ENCODE measurements at regions not wholly inside any gene's neighbourhood (a gene's known extent, or its start where the extent isn't known, plus 50 kb on each side); places are given as distances from the start of the nearest gene placed in this dataset.
"Not testable (repeated sequence)": the region's sequence is repeated elsewhere in the genome, so short reads cannot be mapped to it uniquely, and the experiment has no call there.

DNA sequence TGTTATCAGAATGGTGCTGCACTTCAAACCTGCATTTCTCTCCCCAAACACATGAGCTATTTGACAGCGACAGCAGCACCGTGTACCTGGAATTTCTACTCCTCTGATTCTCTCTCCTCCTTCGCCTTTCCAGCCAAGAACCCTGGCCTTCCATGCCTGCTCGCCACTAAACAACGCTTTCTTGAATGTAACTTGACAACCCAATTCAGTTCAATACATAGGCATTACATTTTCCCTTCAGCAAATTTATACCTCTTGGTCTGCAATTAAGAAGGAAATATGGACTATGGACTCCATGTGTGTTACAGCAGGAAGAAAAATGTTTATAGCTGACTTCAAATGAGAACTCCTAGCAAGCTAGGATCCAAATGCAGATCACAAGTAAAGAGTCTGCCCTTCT, 162.6 kb upstream of the AUTS2 start:
- DNase-seq, result no peak

- no peak for DNase-seq
These were observed 161.3 kb upstream of the AUTS2 start for GRCh38 chr7:69436946-69437345.

- DNase-seq, result no peak
These were observed 159.5 kb upstream of the AUTS2 start for GRCh38 chr7:69438584-69439412.

DNA sequence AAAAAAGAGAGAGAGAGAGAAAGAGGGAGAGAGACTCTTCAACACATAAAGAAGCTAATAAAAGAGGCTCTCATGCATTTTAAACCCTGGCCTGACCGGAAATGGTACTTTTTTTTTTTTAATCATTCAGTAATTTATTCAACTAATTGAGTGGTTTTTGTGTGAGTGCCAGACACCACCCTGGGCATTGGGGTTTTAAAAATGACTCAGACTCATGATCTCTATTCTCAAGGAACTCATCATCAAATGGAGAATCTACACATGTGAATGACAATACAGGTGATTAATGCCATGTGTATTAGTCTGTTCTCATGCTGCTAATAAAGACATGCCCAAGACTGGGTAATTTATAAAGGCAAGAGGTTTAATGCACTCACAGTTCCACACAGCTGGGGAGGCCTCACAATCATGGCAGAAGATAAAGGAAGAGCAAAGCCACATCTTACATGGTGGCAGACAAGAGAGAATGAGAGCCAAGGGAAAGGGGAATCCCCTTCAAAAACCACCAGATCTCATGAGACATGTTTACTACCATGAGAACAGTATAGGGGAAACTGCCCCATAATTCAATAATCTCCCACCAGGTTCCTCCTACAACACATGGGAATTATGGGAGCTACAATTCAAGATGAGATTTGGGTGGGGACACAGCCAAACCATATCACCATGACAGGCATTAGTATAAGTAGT, 158.5 kb upstream of the AUTS2 start:
- no peak for DNase-seq

DNA sequence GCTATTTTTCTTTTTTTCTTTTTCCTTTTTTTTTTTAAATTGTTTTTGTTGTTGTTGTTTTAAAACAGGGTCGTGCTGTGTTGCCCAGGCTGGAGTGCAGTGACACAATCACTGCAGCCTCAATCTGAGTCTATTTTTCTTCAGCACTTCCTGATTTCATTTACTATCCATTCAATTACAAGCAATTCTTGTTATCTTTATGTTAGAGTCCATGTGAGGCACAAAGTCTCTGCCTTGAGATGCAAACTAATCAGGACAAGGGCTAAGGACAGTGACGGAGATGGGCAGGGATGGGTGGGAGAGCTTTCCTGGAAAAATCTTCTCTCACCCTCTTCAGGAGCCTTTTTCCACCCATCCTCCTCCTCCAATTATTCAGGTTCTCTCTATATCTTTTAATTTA, 157.3 kb upstream of the AUTS2 start:
- no peak for DNase-seq

- no peak for DNase-seq
These were observed 155.1 kb upstream of the AUTS2 start for GRCh38 chr7:69443136-69443535.

- no peak for DNase-seq
These were observed 152.7 kb upstream of the AUTS2 start for GRCh38 chr7:69445541-69445940.

DNA sequence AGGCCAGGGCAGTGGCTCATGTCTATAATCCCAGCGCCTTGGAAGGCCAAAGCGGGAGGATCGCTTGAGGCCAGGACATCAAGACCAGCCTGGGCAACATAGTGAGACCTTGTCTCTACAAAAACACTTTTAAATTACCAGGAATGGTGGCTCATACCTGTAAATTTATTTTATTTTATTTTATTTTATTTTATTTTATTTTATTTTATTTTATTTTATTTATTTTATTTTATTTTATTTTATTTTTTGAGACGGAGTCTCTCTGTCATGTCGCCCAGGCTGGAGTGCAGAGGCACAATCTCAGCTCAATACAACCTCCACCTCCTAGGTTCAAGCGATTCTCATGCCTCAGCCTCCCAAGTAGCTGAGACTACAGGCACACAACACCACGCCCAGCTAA, 152.1 kb upstream of the AUTS2 start:
- DNase-seq, result not testable (repeated sequence)

GRCh38 chr7:69448071-69448470, 150.2 kb upstream of the AUTS2 start:
- no peak for DNase-seq

DNA sequence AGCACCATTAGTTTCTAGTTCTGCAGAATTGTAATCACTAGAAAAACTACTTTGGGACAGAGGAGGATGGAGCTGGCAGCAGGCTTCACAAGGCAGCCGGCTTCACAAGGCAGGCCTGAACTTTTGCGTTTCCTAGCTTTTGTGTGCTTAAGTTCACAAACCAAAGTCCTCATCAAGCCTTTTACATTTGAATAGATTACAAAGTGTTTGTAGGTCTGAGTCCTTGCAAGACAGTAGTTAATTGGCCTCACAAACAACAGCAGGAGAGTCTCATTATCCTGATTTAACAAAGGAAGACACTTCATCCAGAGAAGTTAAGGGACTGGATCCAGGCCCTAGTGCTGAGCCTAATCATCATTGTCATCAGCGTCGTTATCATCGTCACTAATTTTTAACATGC, 147.8 kb upstream of the AUTS2 start:
- no peak for DNase-seq

- no peak for DNase-seq
These were observed 146.6 kb upstream of the AUTS2 start for GRCh38 chr7:69451715-69452114.

DNA sequence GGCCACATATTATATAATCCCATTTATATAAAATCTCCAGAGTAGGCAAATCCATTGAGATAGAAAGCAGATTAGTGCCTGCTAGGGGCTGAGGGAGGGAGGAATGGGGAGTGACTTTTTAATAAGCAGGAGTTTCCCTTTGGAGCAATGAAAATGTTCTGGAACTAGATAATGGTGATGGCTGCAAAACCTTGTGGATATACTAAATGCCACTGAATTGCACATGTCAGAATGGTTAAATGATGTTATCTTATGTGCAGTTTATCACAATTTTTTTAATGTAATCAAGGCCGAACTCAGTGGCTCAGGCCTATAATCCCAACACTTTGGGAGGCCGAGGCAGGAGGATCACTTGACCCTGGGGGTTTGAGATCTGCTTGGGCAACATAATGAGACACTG, 145.5 kb upstream of the AUTS2 start:
- no peak for DNase-seq

GRCh38 chr7:69457595-69458504, 140.4 kb upstream of the AUTS2 start:
- no peak for DNase-seq

GRCh38 chr7:69464035-69464434, 134.2 kb upstream of the AUTS2 start:
- DNase-seq, result no peak

GRCh38 chr7:69465262-69465661, 133.0 kb upstream of the AUTS2 start:
- DNase-seq, result no peak

GRCh38 chr7:69467826-69468225, 130.4 kb upstream of the AUTS2 start:
- DNase-seq, result no peak

DNA sequence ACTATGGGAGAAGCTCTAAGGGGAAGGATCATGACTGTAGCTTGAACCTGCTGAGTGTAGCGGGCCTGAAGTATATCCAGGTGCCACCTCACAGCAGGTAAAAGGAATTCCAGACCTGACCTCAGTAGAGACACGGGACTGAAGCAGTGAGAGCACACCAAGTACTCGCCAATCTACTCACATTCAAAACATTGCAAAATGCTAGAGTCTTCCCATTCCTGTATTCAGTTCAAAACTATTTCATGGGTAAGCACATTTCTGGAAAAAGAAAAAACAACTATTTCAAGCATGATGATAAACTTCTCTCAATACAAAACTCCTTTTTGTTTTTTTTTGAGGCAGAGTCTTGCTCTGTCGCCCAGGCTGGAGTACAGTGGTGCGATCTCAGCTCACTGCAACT, 121.9 kb upstream of the AUTS2 start:
- DNase-seq, result no peak

DNA sequence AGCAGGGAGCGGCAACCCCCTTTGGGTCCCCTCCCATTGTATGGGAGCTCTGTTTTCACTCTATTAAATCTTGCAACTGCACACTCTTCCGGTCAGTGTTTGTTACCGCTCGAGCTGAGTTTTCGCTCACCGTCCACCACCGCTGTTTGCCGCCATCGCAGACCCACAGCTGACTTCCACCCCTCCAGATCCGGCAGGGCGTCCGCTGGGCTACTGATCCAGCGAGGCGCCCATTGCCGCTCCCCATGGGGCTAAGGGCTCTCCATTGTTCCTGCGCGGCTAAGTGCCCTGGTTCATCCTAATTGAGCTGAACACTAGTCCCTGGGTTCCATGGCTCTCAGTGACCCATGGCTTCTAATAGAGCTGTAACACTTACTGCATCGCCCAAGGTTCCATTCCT, 115.6 kb upstream of the AUTS2 start:
- no peak for DNase-seq

GRCh38 chr7:69489533-69489932, 108.7 kb upstream of the AUTS2 start:
- no peak for DNase-seq

- no peak for DNase-seq
These were observed 99.6 kb upstream of the AUTS2 start for GRCh38 chr7:69498671-69499070.

DNA sequence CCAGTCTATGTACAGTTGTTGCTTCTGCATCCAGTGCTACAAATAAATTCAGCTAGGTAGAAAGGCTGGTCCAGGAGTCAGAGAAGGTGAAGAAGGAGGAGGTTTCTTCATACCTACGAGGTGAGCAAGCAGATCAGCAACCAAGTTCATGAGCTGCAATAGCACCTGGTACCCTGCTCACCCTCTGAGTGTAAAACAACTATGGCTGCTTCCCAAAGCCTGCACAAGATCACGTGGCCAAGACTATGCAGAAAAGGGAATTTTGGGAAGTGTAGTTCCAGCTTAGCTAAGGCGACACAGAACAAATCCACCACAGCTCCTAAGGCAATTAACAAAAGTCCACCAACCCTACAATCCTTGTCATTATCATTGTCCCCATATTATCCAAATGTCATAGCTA, 95.9 kb upstream of the AUTS2 start:
- no peak for DNase-seq

- no peak for DNase-seq
These were observed 93.4 kb upstream of the AUTS2 start for GRCh38 chr7:69504733-69505420.

DNA sequence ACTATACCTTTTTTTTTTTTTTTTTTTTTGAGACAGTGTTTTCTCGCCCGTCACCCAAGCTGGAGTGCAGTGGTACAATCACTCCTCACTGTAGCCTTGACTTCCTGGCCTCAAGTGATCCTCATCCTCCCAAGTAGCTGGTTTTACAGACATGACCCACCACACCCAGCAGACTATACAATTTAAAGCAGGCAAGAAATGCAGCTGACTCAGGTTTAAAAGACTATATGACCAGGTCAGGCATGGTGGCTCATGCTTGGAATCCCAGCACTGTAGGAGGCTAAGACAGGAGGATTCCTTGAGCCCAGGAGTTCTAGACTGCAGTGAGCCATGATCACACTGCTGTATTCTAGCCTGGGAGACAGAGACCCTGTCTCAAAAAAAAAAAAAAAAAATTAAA, 89.5 kb upstream of the AUTS2 start:
- DNase-seq, result no peak

Data from stimulated activated CD4-positive, alpha-beta T cell treated with anti-CD3 and anti-CD28 coated beads, Interleukin-1b, Interleukin-23, amount 100 ng/mL, for 48 hours (primary cell).